HL-60 (cell line): ENCODE measurements at regions not wholly inside any gene's neighbourhood (a gene's known extent, or its start where the extent isn't known, plus 50 kb on each side); places are given as distances from the start of the nearest gene placed in this dataset.

Experiments
- DNase-seq, 2 experiments: peaks; one replicate each; pipeline ENCODE4 v3.0.0-alpha.2; 2010 to 2020; ENCODE audit warnings: low read depth in 1 of 2, low spot score in 1 of 2
- H3K27ac ChIP-seq: fragments of 250-450 bp; sonication (Bioruptor Pico); replicated peaks from 2 replicates; pipeline ENCODE4 v1.5.1; 2020; ENCODE audit warnings: mild to moderate bottlenecking, moderate library complexity
- H3K27me3 ChIP-seq: fragments of 250-450 bp; sonication (Bioruptor Pico); 2 replicates; pipeline ENCODE4 v1.5.1; 2021; ENCODE audit warnings: mild to moderate bottlenecking, moderate library complexity; ENCODE audit not compliant: insufficient read depth, poor library complexity, severe bottlenecking
- H3K4me3 ChIP-seq: replicated peaks from 2 replicates; pipeline ENCODE4 v1.5.1; 2011; ENCODE audit warnings: mild to moderate bottlenecking, control low read depth, low read length; ENCODE audit not compliant: insufficient read depth
- GABPA ChIP-seq: IDR thresholded peaks from 2 replicates; pipeline ENCODE4 v1.6.1; 2012; ENCODE audit warnings: low read depth
- POLR2AphosphoS5 ChIP-seq: IDR thresholded peaks from 2 replicates; pipeline ENCODE4 v1.6.1; 2012; ENCODE audit warnings: low read depth
- SPI1 ChIP-seq: IDR thresholded peaks from 2 replicates; pipeline ENCODE4 v1.6.1; 2012; ENCODE audit warnings: low read depth, mild to moderate bottlenecking, borderline replicate concordance
- TF ChIP-seq, protein P1 (sequence below): IDR thresholded peaks from one replicate; pipeline ENCODE4 v1.5.1; 2011; ENCODE audit warnings: low read length, control low read depth, inconsistent platforms; ENCODE audit not compliant: insufficient read depth
- TF ChIP-seq, protein P2 (sequence below): IDR thresholded peaks from 2 replicates; pipeline ENCODE4 v1.6.1; 2012; ENCODE audit warnings: low read depth; ENCODE audit not compliant: insufficient replicate concordance

- H3K27ac ChIP-seq = no peak overlapping the region
- DNase-seq = no peak
- H3K4me3 ChIP-seq = no peak overlapping the region
- no peaks in the 10 kb centered on the region for H3K27me3 ChIP-seq
- TF ChIP-seq POLR2AphosphoS5 (no peak), SPI1 (no peak), GABPA (no peak)
- TF ChIP-seq, protein P1, sequence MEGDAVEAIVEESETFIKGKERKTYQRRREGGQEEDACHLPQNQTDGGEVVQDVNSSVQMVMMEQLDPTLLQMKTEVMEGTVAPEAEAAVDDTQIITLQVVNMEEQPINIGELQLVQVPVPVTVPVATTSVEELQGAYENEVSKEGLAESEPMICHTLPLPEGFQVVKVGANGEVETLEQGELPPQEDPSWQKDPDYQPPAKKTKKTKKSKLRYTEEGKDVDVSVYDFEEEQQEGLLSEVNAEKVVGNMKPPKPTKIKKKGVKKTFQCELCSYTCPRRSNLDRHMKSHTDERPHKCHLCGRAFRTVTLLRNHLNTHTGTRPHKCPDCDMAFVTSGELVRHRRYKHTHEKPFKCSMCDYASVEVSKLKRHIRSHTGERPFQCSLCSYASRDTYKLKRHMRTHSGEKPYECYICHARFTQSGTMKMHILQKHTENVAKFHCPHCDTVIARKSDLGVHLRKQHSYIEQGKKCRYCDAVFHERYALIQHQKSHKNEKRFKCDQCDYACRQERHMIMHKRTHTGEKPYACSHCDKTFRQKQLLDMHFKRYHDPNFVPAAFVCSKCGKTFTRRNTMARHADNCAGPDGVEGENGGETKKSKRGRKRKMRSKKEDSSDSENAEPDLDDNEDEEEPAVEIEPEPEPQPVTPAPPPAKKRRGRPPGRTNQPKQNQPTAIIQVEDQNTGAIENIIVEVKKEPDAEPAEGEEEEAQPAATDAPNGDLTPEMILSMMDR = no peak
Observed at GRCh38 chr16:79430191-79430678, 170.3 kb downstream of the MAF start.

DNA sequence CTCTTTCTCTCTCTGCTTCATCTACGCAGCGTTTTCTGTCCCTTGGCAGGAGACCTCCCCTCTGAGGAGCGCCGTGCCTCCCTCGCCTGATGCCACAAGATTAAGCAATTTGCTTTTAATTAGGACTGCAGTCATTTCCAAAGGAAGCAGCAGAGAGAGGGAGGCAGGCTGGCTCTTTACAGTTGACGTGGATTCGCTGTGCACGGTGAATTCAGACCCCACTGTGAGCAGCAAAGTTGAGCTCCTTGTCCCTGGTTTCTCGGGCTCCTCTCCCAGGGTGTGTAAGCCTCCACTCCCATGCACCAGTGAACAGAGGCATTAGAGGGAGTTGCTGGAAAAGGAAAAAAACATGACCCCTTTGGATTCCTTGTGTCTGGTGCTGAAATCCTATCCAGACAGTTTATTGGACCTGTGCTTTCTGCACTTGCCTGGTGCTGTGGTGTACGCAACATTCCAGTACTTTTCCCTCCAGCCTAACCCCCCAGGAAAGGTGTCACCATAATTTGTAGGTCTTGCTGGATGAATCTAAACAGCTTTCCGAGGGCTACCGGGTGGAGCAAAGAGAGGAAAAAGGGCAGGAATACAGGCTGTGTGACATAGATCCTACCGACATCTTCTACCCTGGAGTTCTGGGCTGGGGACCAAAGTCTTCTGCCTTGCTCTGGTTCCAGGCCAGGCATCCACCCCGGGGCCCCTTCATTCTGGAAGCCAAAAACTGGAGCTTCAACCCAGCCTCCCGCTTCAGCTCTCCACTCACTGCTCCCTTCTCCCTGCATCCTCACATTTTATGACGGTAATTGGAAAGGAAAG is 171.0 kb downstream of the MAF start:
- TF ChIP-seq, protein P2, sequence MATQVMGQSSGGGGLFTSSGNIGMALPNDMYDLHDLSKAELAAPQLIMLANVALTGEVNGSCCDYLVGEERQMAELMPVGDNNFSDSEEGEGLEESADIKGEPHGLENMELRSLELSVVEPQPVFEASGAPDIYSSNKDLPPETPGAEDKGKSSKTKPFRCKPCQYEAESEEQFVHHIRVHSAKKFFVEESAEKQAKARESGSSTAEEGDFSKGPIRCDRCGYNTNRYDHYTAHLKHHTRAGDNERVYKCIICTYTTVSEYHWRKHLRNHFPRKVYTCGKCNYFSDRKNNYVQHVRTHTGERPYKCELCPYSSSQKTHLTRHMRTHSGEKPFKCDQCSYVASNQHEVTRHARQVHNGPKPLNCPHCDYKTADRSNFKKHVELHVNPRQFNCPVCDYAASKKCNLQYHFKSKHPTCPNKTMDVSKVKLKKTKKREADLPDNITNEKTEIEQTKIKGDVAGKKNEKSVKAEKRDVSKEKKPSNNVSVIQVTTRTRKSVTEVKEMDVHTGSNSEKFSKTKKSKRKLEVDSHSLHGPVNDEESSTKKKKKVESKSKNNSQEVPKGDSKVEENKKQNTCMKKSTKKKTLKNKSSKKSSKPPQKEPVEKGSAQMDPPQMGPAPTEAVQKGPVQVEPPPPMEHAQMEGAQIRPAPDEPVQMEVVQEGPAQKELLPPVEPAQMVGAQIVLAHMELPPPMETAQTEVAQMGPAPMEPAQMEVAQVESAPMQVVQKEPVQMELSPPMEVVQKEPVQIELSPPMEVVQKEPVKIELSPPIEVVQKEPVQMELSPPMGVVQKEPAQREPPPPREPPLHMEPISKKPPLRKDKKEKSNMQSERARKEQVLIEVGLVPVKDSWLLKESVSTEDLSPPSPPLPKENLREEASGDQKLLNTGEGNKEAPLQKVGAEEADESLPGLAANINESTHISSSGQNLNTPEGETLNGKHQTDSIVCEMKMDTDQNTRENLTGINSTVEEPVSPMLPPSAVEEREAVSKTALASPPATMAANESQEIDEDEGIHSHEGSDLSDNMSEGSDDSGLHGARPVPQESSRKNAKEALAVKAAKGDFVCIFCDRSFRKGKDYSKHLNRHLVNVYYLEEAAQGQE = no peak
- TF ChIP-seq SPI1 (no peak), GABPA (no peak), POLR2AphosphoS5 (no peak)
- TF ChIP-seq, protein P1 = no peak
- no peak overlapping the region for H3K4me3 ChIP-seq
- H3K27ac ChIP-seq = no peak overlapping the region
- H3K27me3 ChIP-seq = no peaks in the 10 kb centered on the region
- DNase-seq = no peak

DNA sequence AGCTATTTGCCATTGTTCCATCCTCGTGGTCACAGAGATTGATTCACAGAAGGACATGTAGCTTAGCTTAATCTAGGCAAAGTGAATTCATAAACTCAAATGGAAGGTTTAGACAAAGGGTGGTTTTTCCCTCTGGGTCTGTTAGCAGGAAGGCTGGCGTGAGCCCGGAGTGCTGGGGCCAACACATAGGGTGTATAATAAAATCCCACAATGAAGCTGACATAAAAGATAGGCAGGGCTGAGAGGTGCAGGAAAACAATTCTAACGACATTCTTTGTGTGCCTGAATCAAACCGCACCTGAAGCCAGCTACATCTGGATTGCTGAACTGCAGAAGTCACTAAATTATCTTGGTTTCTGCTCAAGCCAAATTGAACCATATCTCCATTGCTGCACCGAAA is 173.9 kb downstream of the MAF start:
- no peak overlapping the region for H3K4me3 ChIP-seq
- no peak for DNase-seq
- no peak overlapping the region for H3K27ac ChIP-seq
- TF ChIP-seq, protein P1 = no peak
- TF ChIP-seq, protein P2 = no peak
- TF ChIP-seq POLR2AphosphoS5 (no peak), GABPA (no peak), SPI1 (no peak)
- H3K27me3 ChIP-seq = no peaks in the 10 kb centered on the region
